ENCODE measurements at regions not wholly inside any gene's neighbourhood (a gene's known extent, or its start where the extent isn't known, plus 50 kb on each side); places are given as distances from the start of the nearest gene placed in this dataset.
"Not testable (repeated sequence)": the region's sequence is repeated elsewhere in the genome, so short reads cannot be mapped to it uniquely, and the experiment has no call there.

GRCh38 chr10:46645110-46645509 lies 66.2 kb downstream of the SYT15 start:
- not testable (repeated sequence) for DNase-seq

GRCh38 chr10:46646132-46646531 lies 67.2 kb downstream of the SYT15 start:
- not testable (repeated sequence) for DNase-seq

GRCh38 chr10:46650967-46651366 lies 72.0 kb downstream of the SYT15 start:
- not testable (repeated sequence) for DNase-seq

- DNase-seq, result not testable (repeated sequence)
Measured at GRCh38 chr10:46657437-46657836, 78.5 kb downstream of the SYT15 start.

- DNase-seq, result not testable (repeated sequence)
Measured at GRCh38 chr10:46660027-46660834, 81.3 kb downstream of the SYT15 start.

GRCh38 chr10:46660835-46661164 lies 81.9 kb downstream of the SYT15 start:
- not testable (repeated sequence) for DNase-seq

- not testable (repeated sequence) for DNase-seq
Measured at GRCh38 chr10:46665536-46665935, 86.6 kb downstream of the SYT15 start.

- not testable (repeated sequence) for DNase-seq
Measured at GRCh38 chr10:46668357-46668997, 89.5 kb downstream of the SYT15 start.

- not testable (repeated sequence) for DNase-seq
Measured at GRCh38 chr10:46677836-46678435, 99.0 kb downstream of the SYT15 start.

GRCh38 chr10:46691397-46691796 lies 112.5 kb downstream of the SYT15 start:
- not testable (repeated sequence) for DNase-seq

GRCh38 chr10:46693218-46693617 lies 114.3 kb downstream of the SYT15 start:
- not testable (repeated sequence) for DNase-seq

- DNase-seq, result not testable (repeated sequence)
Measured at GRCh38 chr10:46717264-46717663, 138.3 kb downstream of the SYT15 start.

GRCh38 chr10:46718014-46718413 lies 139.1 kb downstream of the SYT15 start:
- DNase-seq, result not testable (repeated sequence)

- DNase-seq, result peak; percentile 11
Measured at GRCh38 chr10:46720386-46720785, 141.5 kb downstream of the SYT15 start.

GRCh38 chr10:46720811-46721518 lies 142.0 kb downstream of the SYT15 start:
- not testable (repeated sequence) for DNase-seq

- DNase-seq, result not testable (repeated sequence)
Measured at GRCh38 chr10:46724258-46724657, 145.3 kb downstream of the SYT15 start.

GRCh38 chr10:46728359-46728758 lies 149.4 kb downstream of the SYT15 start:
- DNase-seq, result not testable (repeated sequence)

GRCh38 chr10:46730729-46731128 lies 151.8 kb downstream of the SYT15 start:
- DNase-seq, result not testable (repeated sequence)

- not testable (repeated sequence) for DNase-seq
Measured at GRCh38 chr10:46733635-46734261, 154.8 kb downstream of the SYT15 start.

- not testable (repeated sequence) for DNase-seq
Measured at GRCh38 chr10:46734262-46734642, 155.3 kb downstream of the SYT15 start.

GRCh38 chr10:46739919-46740318 lies 161.0 kb downstream of the SYT15 start:
- DNase-seq, result not testable (repeated sequence)

- DNase-seq, result not testable (repeated sequence)
Measured at GRCh38 chr10:46740368-46740767, 161.4 kb downstream of the SYT15 start.

- not testable (repeated sequence) for DNase-seq
Measured at GRCh38 chr10:46749003-46749402, 162.2 kb upstream of the PTPN20 start.

Data from HCEC 1CT (cell line).